Adrenal gland (tissue), 5 donors: ENCODE measurements at regions not wholly inside any gene's neighbourhood (a gene's known extent, or its start where the extent isn't known, plus 50 kb on each side); places are given as distances from the start of the nearest gene placed in this dataset.

Experiments used
- POLR2A ChIP-seq, 2 donors: fragments of 450-650 bp; IDR thresholded peaks; one replicate each; pipeline ENCODE4 v1.6.1; 2017; ENCODE audit warnings: antibody characterized with exemption in 2 of 2, mild to moderate bottlenecking in 2 of 2, moderate library complexity in 1 of 2
- TF ChIP-seq, protein P1 (sequence below), 6 experiments: fragments of 450-650 bp in 4 of 6; fragments of 200-600 bp in 2 of 6; sonication (generic) in 1 of 6; IDR thresholded peaks; 1 replicate in 5 of 6; 2 replicates in 1 of 6; pipeline versions ENCODE4 v1.5.1 to v1.8.0; 2016 to 2021; ENCODE audit warnings: antibody characterized with exemption in 6 of 6, mild to moderate bottlenecking in 2 of 6, moderate library complexity in 1 of 6
- donor health status: DM: no; HTN: no; CAD: no.

GRCh38 chr19:33894787-33895186 is 98.1 kb downstream of the KCTD15 start:
- TF ChIP-seq POLR2A (IDR thresholded peaks at IDR 0.05) = no peak
- TF ChIP-seq, protein P1, sequence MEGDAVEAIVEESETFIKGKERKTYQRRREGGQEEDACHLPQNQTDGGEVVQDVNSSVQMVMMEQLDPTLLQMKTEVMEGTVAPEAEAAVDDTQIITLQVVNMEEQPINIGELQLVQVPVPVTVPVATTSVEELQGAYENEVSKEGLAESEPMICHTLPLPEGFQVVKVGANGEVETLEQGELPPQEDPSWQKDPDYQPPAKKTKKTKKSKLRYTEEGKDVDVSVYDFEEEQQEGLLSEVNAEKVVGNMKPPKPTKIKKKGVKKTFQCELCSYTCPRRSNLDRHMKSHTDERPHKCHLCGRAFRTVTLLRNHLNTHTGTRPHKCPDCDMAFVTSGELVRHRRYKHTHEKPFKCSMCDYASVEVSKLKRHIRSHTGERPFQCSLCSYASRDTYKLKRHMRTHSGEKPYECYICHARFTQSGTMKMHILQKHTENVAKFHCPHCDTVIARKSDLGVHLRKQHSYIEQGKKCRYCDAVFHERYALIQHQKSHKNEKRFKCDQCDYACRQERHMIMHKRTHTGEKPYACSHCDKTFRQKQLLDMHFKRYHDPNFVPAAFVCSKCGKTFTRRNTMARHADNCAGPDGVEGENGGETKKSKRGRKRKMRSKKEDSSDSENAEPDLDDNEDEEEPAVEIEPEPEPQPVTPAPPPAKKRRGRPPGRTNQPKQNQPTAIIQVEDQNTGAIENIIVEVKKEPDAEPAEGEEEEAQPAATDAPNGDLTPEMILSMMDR (IDR thresholded peaks at IDR 0.05) = no peak
